Erythroblast (primary cell): ENCODE measurements at regions not wholly inside any gene's neighbourhood (a gene's known extent, or its start where the extent isn't known, plus 50 kb on each side); places are given as distances from the start of the nearest gene placed in this dataset.

ENCODE experiments used
- GATA1 ChIP-seq: IDR thresholded peaks from 2 replicates; pipeline ENCODE4 v1.6.1; 2011; ENCODE audit warnings: low read depth, mild to moderate bottlenecking, control low read depth, low read length, moderate library complexity
- POLR2A ChIP-seq: IDR thresholded peaks from 2 replicates; pipeline ENCODE4 v1.6.1; 2011; ENCODE audit warnings: mild to moderate bottlenecking, low read length

DNA sequence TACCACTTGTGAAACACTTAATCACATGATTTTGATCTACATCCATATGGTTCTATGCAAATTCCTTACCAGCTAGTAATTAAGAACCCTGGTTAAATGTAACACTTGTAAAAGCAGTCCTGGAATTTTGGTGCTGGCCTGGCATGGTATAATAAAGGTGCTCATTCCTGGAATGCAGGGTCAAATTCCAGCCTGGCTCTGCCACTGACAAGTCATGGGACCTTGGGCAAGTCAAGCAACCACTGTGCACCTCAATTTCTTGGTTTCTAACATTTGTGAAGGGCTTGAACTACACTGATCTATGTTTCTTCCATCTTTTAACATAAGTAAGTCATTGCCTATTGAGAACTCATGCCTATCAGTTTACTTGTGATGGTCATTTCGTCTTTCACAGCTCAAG, 91.9 kb upstream of the PIK3CG start:
- TF ChIP-seq POLR2A (no peak), GATA1 (no peak)
